H9 (cell line): ENCODE measurements at regions not wholly inside any gene's neighbourhood (a gene's known extent, or its start where the extent isn't known, plus 50 kb on each side); places are given as distances from the start of the nearest gene placed in this dataset.

Experiments
- DNase-seq: peaks from one replicate; pipeline ENCODE4 v3.0.0-alpha.2; 2017
- H2AFZ ChIP-seq: one replicate; pipeline ENCODE4 v1.6.1; 2013; ENCODE audit warnings: mild to moderate bottlenecking, low read length, control low read depth, moderate library complexity
- H2AK5ac ChIP-seq: 2 replicates; pipeline ENCODE4 v1.6.1; 2013; ENCODE audit warnings: low read length, control low read depth, mixed read lengths; ENCODE audit not compliant: insufficient read length
- H2BK120ac ChIP-seq: one replicate; pipeline ENCODE4 v1.6.1; 2013; ENCODE audit warnings: low read depth, mild to moderate bottlenecking, low read length, control low read depth, inconsistent platforms; ENCODE audit not compliant: poor library complexity, severe bottlenecking
- H2BK12ac ChIP-seq: 2 replicates; pipeline ENCODE4 v1.6.1; 2013; ENCODE audit warnings: low read length, control low read depth, mixed read lengths, low read depth; ENCODE audit not compliant: insufficient read length
- H2BK15ac ChIP-seq: 2 replicates; pipeline ENCODE4 v1.6.1; 2013; ENCODE audit warnings: low read depth, low read length, control low read depth
- H2BK20ac ChIP-seq: one replicate; pipeline ENCODE4 v1.6.1; 2013; ENCODE audit warnings: low read depth, mild to moderate bottlenecking, low read length, control low read depth, inconsistent platforms; ENCODE audit not compliant: poor library complexity, severe bottlenecking
- H2BK5ac ChIP-seq: 2 replicates; pipeline ENCODE4 v1.6.1; 2013; ENCODE audit warnings: low read length, control low read depth, mixed read lengths; ENCODE audit not compliant: insufficient read length
- H3K14ac ChIP-seq: 2 replicates; pipeline ENCODE4 v1.6.1; 2013; ENCODE audit warnings: low read length, control low read depth; ENCODE audit not compliant: insufficient read depth
- H3K18ac ChIP-seq: 2 replicates; pipeline ENCODE4 v1.6.1; 2013; ENCODE audit warnings: low read depth, mild to moderate bottlenecking, mixed read lengths, low read length, control low read depth; ENCODE audit not compliant: insufficient read length
- H3K23ac ChIP-seq: 2 replicates; pipeline ENCODE4 v1.6.1; 2013; ENCODE audit warnings: low read length, control low read depth, mixed read lengths, low read depth; ENCODE audit not compliant: insufficient read length
- H3K23me2 ChIP-seq: 2 replicates; pipeline ENCODE4 v1.6.1; 2013; ENCODE audit warnings: low read depth, mild to moderate bottlenecking, mixed read lengths, low read length, control low read depth; ENCODE audit not compliant: insufficient read length, poor library complexity, severe bottlenecking
- H3K27ac ChIP-seq: 2 replicates; pipeline ENCODE4 v1.5.1; 2013; ENCODE audit warnings: low read length, control low read depth, mixed read lengths, low read depth; ENCODE audit not compliant: insufficient read length
- H3K27me3 ChIP-seq: 2 replicates; pipeline ENCODE4 v1.6.1; 2013; ENCODE audit warnings: low read length, control low read depth, inconsistent platforms; ENCODE audit not compliant: insufficient read depth
- H3K4ac ChIP-seq: 2 replicates; pipeline ENCODE4 v1.6.1; 2013; ENCODE audit warnings: low read depth, mild to moderate bottlenecking, control low read depth, inconsistent platforms, low read length, moderate library complexity
- H3K4me1 ChIP-seq: 2 replicates; pipeline ENCODE4 v1.6.1; 2013; ENCODE audit warnings: low read length, control low read depth, inconsistent platforms; ENCODE audit not compliant: insufficient read depth
- H3K4me2 ChIP-seq: 2 replicates; pipeline ENCODE4 v1.6.1; 2013; ENCODE audit warnings: low read length, control low read depth, mixed read lengths; ENCODE audit not compliant: insufficient read length, insufficient read depth
- H3K56ac ChIP-seq: 2 replicates; pipeline ENCODE4 v1.6.1; 2013; ENCODE audit warnings: low read depth, mild to moderate bottlenecking, mixed read lengths, low read length, control low read depth; ENCODE audit not compliant: insufficient read length
- H3K79me1 ChIP-seq: 2 replicates; pipeline ENCODE4 v1.6.1; 2013; ENCODE audit warnings: low read depth, mild to moderate bottlenecking, moderate library complexity, low read length, control low read depth, inconsistent platforms; ENCODE audit not compliant: insufficient read depth, poor library complexity, severe bottlenecking
- H3K79me2 ChIP-seq: 2 replicates; pipeline ENCODE4 v1.6.1; 2013; ENCODE audit warnings: low read length, control low read depth, inconsistent platforms; ENCODE audit not compliant: insufficient read depth
- H3K9ac ChIP-seq: 2 replicates; pipeline ENCODE4 v1.6.1; 2013; ENCODE audit warnings: low read length, control low read depth, mixed read lengths; ENCODE audit not compliant: insufficient read length; ENCODE audit errors: extremely low read depth
- H3K9me3 ChIP-seq: one replicate; pipeline ENCODE4 v1.6.1; 2013; ENCODE audit warnings: low read depth, low read length, inconsistent platforms; ENCODE audit not compliant: control insufficient read depth
- H3T11ph ChIP-seq: one replicate; pipeline ENCODE4 v1.6.1; 2013; ENCODE audit warnings: mild to moderate bottlenecking, low read length, control low read depth, inconsistent platforms
- H4K20me1 ChIP-seq: one replicate; pipeline ENCODE4 v1.6.1; 2013; ENCODE audit not compliant: control insufficient read depth, insufficient read length, insufficient read depth
- H4K5ac ChIP-seq: 2 replicates; pipeline ENCODE4 v1.6.1; 2013; ENCODE audit warnings: low read depth, mild to moderate bottlenecking, mixed read lengths, low read length, control low read depth; ENCODE audit not compliant: insufficient read length
- H4K8ac ChIP-seq: replicated peaks from 2 replicates; pipeline ENCODE4 v1.6.1; 2013; ENCODE audit warnings: low read length, control low read depth, mixed read lengths, low read depth; ENCODE audit not compliant: insufficient read length
- H4K91ac ChIP-seq: 2 replicates; pipeline ENCODE4 v1.6.1; 2013; ENCODE audit warnings: low read depth, mild to moderate bottlenecking, moderate library complexity, mixed read lengths, low read length, control low read depth; ENCODE audit not compliant: insufficient read length
- H3K27ac Mint-ChIP-seq, 3 experiments: 2 replicates in 2 of 3; 3 replicates in 1 of 3; pipeline ENCODE4 v1.8.0; 2020 to 2021; ENCODE audit warnings: mixed read lengths in 3 of 3, mild to moderate bottlenecking in 1 of 3, moderate library complexity in 1 of 3
- H3K27me3 Mint-ChIP-seq: 2 replicates; pipeline ENCODE4 v1.8.0; 2021; ENCODE audit warnings: low read depth, mild to moderate bottlenecking, moderate library complexity, mixed read lengths
- H3K36me3 Mint-ChIP-seq, 3 experiments: 2 replicates in 2 of 3; 3 replicates in 1 of 3; pipeline ENCODE4 v1.8.0; 2020 to 2021; ENCODE audit warnings: low read depth in 3 of 3, mixed read lengths in 3 of 3; ENCODE audit not compliant: insufficient read depth in 1 of 3
- H3K4me1 Mint-ChIP-seq, 2 experiments: 2 replicates each; pipeline ENCODE4 v1.8.0; 2020; ENCODE audit warnings: mixed read lengths in 2 of 2
- H3K4me3 Mint-ChIP-seq, 2 experiments: 2 replicates in 1 of 2; 3 replicates in 1 of 2; pipeline ENCODE4 v1.8.0; 2020 to 2021; ENCODE audit warnings: mild to moderate bottlenecking in 2 of 2, mixed read lengths in 2 of 2, moderate library complexity in 1 of 2
- H3K9me3 Mint-ChIP-seq, 2 experiments: 2 replicates in 1 of 2; 3 replicates in 1 of 2; pipeline ENCODE4 v1.8.0; 2020; ENCODE audit warnings: mild to moderate bottlenecking in 2 of 2, mixed read lengths in 2 of 2, moderate library complexity in 1 of 2
- WGBS: extraction: QIAGEN DNeasy Blood & Tissue Kit; methylation state at CpG from one replicate; pipeline ENCODE4 v1.1.7; 2013; ENCODE audit warnings: missing lambda C conversion rate, low lambda C conversion rate, mixed read lengths; ENCODE audit not compliant: insufficient read length; ENCODE audit errors: extremely low coverage; 5-methylcytosine and 5-hydroxymethylcytosine counted together
- TF ChIP-seq, protein P1 (sequence below): fragments of 200-600 bp; sonication (generic); conservative IDR thresholded peaks from 3 replicates; pipeline ENCODE4 v1.8.0; 2021; ENCODE audit warnings: antibody characterized with exemption, mild to moderate bottlenecking

DNA sequence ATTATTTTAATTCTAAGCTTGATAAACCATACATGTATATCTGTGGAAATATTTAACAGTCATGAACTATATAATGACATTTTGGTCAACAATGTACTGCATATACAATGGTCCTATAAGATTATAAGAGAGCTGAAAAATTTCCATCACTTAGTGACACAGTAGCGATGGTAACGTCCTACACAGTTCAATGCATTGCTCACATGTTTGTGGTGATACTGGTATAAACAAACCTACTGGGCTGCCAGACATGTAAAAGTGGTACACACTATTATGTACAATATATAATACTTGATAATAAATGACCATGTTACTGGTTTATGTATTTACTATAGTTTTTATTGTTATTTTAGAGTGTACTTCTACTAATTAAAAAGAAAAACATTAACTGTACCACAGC is 841.9 kb downstream of the LTN1 start:
- no peak overlapping the region for H3K4me3 Mint-ChIP-seq
- no peak overlapping the region for H2BK20ac ChIP-seq
- no peaks in the 10 kb centered on the region for H3K9me3 ChIP-seq
- H4K5ac ChIP-seq = no peak overlapping the region
- no peaks in the 10 kb centered on the region for H3K27me3 Mint-ChIP-seq
- no peaks in the 10 kb centered on the region for H3K27me3 ChIP-seq
- no peak overlapping the region for H2BK12ac ChIP-seq
- H4K20me1 ChIP-seq = no peaks in the 10 kb centered on the region
- WGBS = no CpG with 5 or more reads among the region's 2 CpGs
- H3T11ph ChIP-seq = no peak overlapping the region
- no peak overlapping the region for H3K27ac Mint-ChIP-seq
- no peaks in the 10 kb centered on the region for H3K4me1 ChIP-seq
- H3K9ac ChIP-seq = no peak overlapping the region
- H3K23ac ChIP-seq = no peak overlapping the region
- H3K56ac ChIP-seq = no peak overlapping the region
- H2BK15ac ChIP-seq = no peak overlapping the region
- H4K91ac ChIP-seq = no peak overlapping the region
- no peak overlapping the region for H3K14ac ChIP-seq
- no peak overlapping the region for H3K18ac ChIP-seq
- no peaks in the 10 kb centered on the region for H3K79me1 ChIP-seq
- H3K4ac ChIP-seq = no peak overlapping the region
- H2AFZ ChIP-seq = no peak overlapping the region
- no peaks in the 10 kb centered on the region for H3K79me2 ChIP-seq
- H2BK120ac ChIP-seq = no peak overlapping the region
- no peak overlapping the region for H3K4me2 ChIP-seq
- no peak overlapping the region for H2AK5ac ChIP-seq
- no peaks in the 10 kb centered on the region for H3K4me1 Mint-ChIP-seq
- TF ChIP-seq, protein P1, sequence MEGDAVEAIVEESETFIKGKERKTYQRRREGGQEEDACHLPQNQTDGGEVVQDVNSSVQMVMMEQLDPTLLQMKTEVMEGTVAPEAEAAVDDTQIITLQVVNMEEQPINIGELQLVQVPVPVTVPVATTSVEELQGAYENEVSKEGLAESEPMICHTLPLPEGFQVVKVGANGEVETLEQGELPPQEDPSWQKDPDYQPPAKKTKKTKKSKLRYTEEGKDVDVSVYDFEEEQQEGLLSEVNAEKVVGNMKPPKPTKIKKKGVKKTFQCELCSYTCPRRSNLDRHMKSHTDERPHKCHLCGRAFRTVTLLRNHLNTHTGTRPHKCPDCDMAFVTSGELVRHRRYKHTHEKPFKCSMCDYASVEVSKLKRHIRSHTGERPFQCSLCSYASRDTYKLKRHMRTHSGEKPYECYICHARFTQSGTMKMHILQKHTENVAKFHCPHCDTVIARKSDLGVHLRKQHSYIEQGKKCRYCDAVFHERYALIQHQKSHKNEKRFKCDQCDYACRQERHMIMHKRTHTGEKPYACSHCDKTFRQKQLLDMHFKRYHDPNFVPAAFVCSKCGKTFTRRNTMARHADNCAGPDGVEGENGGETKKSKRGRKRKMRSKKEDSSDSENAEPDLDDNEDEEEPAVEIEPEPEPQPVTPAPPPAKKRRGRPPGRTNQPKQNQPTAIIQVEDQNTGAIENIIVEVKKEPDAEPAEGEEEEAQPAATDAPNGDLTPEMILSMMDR = no peak
- no peak overlapping the region for H3K27ac ChIP-seq
- no peaks in the 10 kb centered on the region for H3K36me3 Mint-ChIP-seq
- H2BK5ac ChIP-seq = no peak overlapping the region
- DNase-seq = no peak
- no peak overlapping the region for H4K8ac ChIP-seq
- no peaks in the 10 kb centered on the region for H3K9me3 Mint-ChIP-seq
- no peaks in the 10 kb centered on the region for H3K23me2 ChIP-seq
